CD4-positive, alpha-beta T cell (primary cell): ENCODE measurements at regions not wholly inside any gene's neighbourhood (a gene's known extent, or its start where the extent isn't known, plus 50 kb on each side); places are given as distances from the start of the nearest gene placed in this dataset.

ENCODE experiments used
- ATAC-seq: fragments of 200-7000 bp; cut with Tn5 transposase; one replicate; pipeline ENCODE4 v1.10.0; 2022; ENCODE audit warnings: mild to moderate bottlenecking; ENCODE audit not compliant: poor library complexity
- CTCF ChIA-PET: fragments of 350-600 bp; sonication (Branson Sonifier 250); formaldehyde crosslinking; loops from one replicate; lab custom pipeline; 2021; ENCODE audit warnings: antibody characterized with exemption, inconsistent platforms; lab: Charles Lee
- POLR2A ChIA-PET: fragments of 350-600 bp; sonication (Branson Sonifier 250); formaldehyde crosslinking; loops from one replicate; lab custom pipeline; 2021; ENCODE audit warnings: antibody characterized with exemption, inconsistent platforms; lab: Charles Lee
- DNase-seq, 14 experiments: peaks; one replicate each; pipeline ENCODE4 v3.0.0-alpha.2; 2013 to 2020; ENCODE audit warnings: mixed read lengths in 2 of 14
- H3K27ac ChIP-seq, 2 donors: one replicate each; pipeline versions ENCODE4 v1.5.1 to v1.7.0; 2013; ENCODE audit warnings: low read length in 2 of 2, low read depth in 1 of 2, mild to moderate bottlenecking in 1 of 2
- H3K27me3 ChIP-seq, 2 experiments: 1 replicate in 1 of 2; 2 replicates in 1 of 2; pipeline versions ENCODE4 v1.6.1 to v1.7.0; 2013; ENCODE audit warnings: low read length in 2 of 2, control low read depth in 1 of 2, mild to moderate bottlenecking in 1 of 2, moderate library complexity in 1 of 2; ENCODE audit not compliant: insufficient read depth in 2 of 2, control insufficient read depth in 1 of 2
- H3K36me3 ChIP-seq: one replicate; pipeline ENCODE4 v1.6.1; 2013; ENCODE audit warnings: low read length, control low read depth; ENCODE audit not compliant: insufficient read depth
- H3K4me1 ChIP-seq: one replicate; pipeline ENCODE4 v1.6.1; 2013; ENCODE audit warnings: low read length, control low read depth; ENCODE audit not compliant: insufficient read depth
- H3K4me3 ChIP-seq: one replicate; pipeline ENCODE4 v1.5.1; 2013; ENCODE audit warnings: mild to moderate bottlenecking, low read length, moderate library complexity
- H3K9me3 ChIP-seq, 2 experiments: 1 replicate in 1 of 2; 2 replicates in 1 of 2; pipeline versions ENCODE4 v1.6.1 to v1.7.0; 2013; ENCODE audit warnings: low read length in 2 of 2, mild to moderate bottlenecking in 2 of 2, control low read depth in 1 of 2, moderate library complexity in 1 of 2; ENCODE audit not compliant: control insufficient read depth in 1 of 2, insufficient read depth in 1 of 2
- H3K27ac Mint-ChIP-seq: one replicate; pipeline ENCODE4 v1.8.0; 2020; ENCODE audit warnings: mixed read lengths
- H3K27me3 Mint-ChIP-seq: one replicate; pipeline ENCODE4 v1.8.0; 2021; ENCODE audit warnings: mixed read lengths
- H3K36me3 Mint-ChIP-seq: one replicate; pipeline ENCODE4 v1.8.0; 2021; ENCODE audit warnings: low read depth, mixed read lengths
- H3K4me1 Mint-ChIP-seq: one replicate; pipeline ENCODE4 v1.8.0; 2021; ENCODE audit warnings: low read depth, mixed read lengths
- H3K4me3 Mint-ChIP-seq: one replicate; pipeline ENCODE4 v1.8.0; 2020; ENCODE audit warnings: mild to moderate bottlenecking, mixed read lengths
- H3K9me3 Mint-ChIP-seq: one replicate; pipeline ENCODE4 v1.8.0; 2020; ENCODE audit warnings: mixed read lengths
- intact Hi-C, 2 experiments: fragments of 100-400 bp; cut with DNase I in 1 of 2; cut with micrococcal nuclease in 1 of 2; formaldehyde crosslinking; loops; one replicate each; pipeline versions ENCODE4 v1.15.1 to v1.9.0; 2023 to 2025; cut with DNase I, micrococcal nuclease
- TF ChIP-seq, protein P1 (sequence below): fragments of 200-600 bp; IDR thresholded peaks from one replicate; pipeline ENCODE4 v1.8.0; 2022; ENCODE audit warnings: antibody characterized with exemption, mild to moderate bottlenecking

DNA sequence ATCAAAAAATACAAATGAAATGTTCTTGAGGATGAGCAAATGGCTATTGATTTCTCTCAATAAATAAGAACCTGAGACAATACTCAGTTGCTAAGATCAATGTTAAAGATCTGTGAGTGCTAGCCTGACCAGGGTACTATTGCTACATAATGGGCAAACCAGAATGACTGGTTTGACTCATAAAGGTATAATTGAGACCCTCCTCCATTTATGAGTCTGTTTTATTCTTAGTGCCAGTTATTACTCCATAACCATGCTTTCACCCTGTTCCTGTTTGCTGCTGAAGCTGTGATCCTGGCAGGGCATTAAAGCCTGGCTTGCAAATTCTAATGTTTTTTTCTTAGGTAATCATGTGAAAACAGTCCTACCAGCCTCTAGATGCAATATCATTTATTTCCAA, 56.6 kb upstream of the PPM1B start:
- H3K9me3 ChIP-seq: no peaks in the 10 kb centered on the region
- intact Hi-C loops: no loop called here
- H3K27me3 ChIP-seq: no peaks in the 10 kb centered on the region
- Mint-ChIP-seq H3K27me3 (no peaks in the 10 kb centered on the region), H3K4me3 (no peak overlapping the region), H3K4me1 (no peaks in the 10 kb centered on the region), H3K27ac (no peak overlapping the region), H3K9me3 (no peaks in the 10 kb centered on the region), H3K36me3 (no peaks in the 10 kb centered on the region)
- H3K4me3 ChIP-seq: no peak overlapping the region
- ChIA-PET POLR2A (no interaction called here), CTCF (no interaction called here)
- H3K36me3 ChIP-seq: no peaks in the 10 kb centered on the region
- TF ChIP-seq, protein P1, sequence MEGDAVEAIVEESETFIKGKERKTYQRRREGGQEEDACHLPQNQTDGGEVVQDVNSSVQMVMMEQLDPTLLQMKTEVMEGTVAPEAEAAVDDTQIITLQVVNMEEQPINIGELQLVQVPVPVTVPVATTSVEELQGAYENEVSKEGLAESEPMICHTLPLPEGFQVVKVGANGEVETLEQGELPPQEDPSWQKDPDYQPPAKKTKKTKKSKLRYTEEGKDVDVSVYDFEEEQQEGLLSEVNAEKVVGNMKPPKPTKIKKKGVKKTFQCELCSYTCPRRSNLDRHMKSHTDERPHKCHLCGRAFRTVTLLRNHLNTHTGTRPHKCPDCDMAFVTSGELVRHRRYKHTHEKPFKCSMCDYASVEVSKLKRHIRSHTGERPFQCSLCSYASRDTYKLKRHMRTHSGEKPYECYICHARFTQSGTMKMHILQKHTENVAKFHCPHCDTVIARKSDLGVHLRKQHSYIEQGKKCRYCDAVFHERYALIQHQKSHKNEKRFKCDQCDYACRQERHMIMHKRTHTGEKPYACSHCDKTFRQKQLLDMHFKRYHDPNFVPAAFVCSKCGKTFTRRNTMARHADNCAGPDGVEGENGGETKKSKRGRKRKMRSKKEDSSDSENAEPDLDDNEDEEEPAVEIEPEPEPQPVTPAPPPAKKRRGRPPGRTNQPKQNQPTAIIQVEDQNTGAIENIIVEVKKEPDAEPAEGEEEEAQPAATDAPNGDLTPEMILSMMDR: no peak
- ATAC-seq (no peak), DNase-seq (no peak)
- H3K4me1 ChIP-seq: no peaks in the 10 kb centered on the region
- H3K27ac ChIP-seq: no peak overlapping the region

DNA sequence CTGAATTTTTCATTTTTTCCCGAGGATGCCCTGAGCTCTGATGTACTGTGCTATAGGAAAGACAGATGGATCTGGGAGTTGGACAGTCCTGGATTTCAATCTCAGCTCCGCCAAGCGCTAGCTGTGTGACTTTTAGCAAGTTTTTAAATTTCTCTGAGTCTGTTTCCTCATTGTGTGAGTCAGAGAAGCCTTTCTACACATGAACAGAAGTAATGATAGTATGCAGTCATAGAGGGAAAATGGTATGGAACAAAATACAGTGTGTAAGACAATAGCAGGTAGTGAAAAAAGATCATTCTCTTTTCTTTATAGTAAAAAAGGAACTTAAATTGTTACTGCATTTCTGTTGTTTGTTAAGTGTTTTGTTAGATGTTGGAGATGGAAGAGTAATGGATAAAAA, 52.4 kb upstream of the PPM1B start:
- intact Hi-C loops: no loop called here
- POLR2A ChIA-PET: no interaction called here

DNA sequence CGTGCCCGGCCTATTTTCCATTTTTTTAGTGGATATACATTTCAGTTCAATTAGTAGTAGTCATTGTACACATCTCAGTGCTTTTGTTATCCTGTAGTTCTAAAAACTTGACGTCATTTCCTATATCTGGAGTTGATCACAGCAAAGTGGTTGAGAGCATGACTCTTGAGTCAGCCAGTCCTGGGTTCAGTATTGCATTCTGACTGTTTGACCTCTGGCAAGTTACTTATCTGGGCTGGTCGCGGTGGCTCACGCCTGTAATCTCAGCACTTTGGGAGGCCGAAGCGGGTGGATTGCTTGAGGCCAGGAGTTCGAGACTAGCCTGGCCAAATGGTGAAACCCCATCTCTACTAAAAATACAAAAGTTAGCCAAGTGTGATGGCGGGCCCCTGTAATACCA, 50.4 kb upstream of the PPM1B start:
- no peaks in the 10 kb centered on the region for H3K27me3 Mint-ChIP-seq

More for the DNA sequence above, 52.4 kb upstream of the PPM1B start:
- H3K9me3 Mint-ChIP-seq: no peaks in the 10 kb centered on the region
- no peaks in the 10 kb centered on the region for H3K27me3 Mint-ChIP-seq
- no peaks in the 10 kb centered on the region for H3K36me3 Mint-ChIP-seq
- DNase-seq (no peak), ATAC-seq (no peak)
- no peaks in the 10 kb centered on the region for H3K27me3 ChIP-seq
- CTCF ChIA-PET: no interaction called here
- peaks cover 8% of the 10 kb centered on the region for H3K4me1 Mint-ChIP-seq
- no peak overlapping the region for H3K27ac Mint-ChIP-seq
- peaks cover 6% of the 10 kb centered on the region for H3K4me1 ChIP-seq
- H3K36me3 ChIP-seq: no peaks in the 10 kb centered on the region
- TF ChIP-seq, protein P1: no peak
- no peaks in the 10 kb centered on the region for H3K9me3 ChIP-seq
- no peak overlapping the region for H3K4me3 ChIP-seq
- no peak overlapping the region for H3K4me3 Mint-ChIP-seq
- no peak overlapping the region for H3K27ac ChIP-seq

More for the DNA sequence above, 50.4 kb upstream of the PPM1B start:
- H3K4me3 Mint-ChIP-seq: no peak overlapping the region
- H3K36me3 Mint-ChIP-seq: no peaks in the 10 kb centered on the region
- no peak overlapping the region for H3K27ac ChIP-seq
- TF ChIP-seq, protein P1: no peak
- H3K4me3 ChIP-seq: no peak overlapping the region
- H3K9me3 Mint-ChIP-seq: no peaks in the 10 kb centered on the region
- peaks cover 12% of the 10 kb centered on the region for H3K4me1 Mint-ChIP-seq
- H3K4me1 ChIP-seq: peaks cover 8% of the 10 kb centered on the region
- H3K9me3 ChIP-seq: no peaks in the 10 kb centered on the region
- intact Hi-C loops: no loop called here
- DNase-seq (no peak), ATAC-seq (no peak)
- ChIA-PET POLR2A (no interaction called here), CTCF (no interaction called here)
- no peaks in the 10 kb centered on the region for H3K27me3 ChIP-seq
- H3K36me3 ChIP-seq: no peaks in the 10 kb centered on the region
- H3K27ac Mint-ChIP-seq: no peak overlapping the region
